Osteoblast (primary cell): ENCODE measurements at regions not wholly inside any gene's neighbourhood (a gene's known extent, or its start where the extent isn't known, plus 50 kb on each side); places are given as distances from the start of the nearest gene placed in this dataset.

Experiments used
- DNase-seq: peaks from one replicate; pipeline ENCODE4 v3.0.0; 2011; ENCODE audit warnings: low spot score, mixed read lengths; ENCODE audit not compliant: insufficient read length; ENCODE audit errors: missing footprints
- H2AFZ ChIP-seq: 2 replicates; pipeline ENCODE4 v1.6.0; 2011; ENCODE audit warnings: mild to moderate bottlenecking, low read length
- H3K27ac ChIP-seq: 2 replicates; pipeline ENCODE4 v1.5.1; 2011; ENCODE audit warnings: mild to moderate bottlenecking, low read depth, low read length, moderate library complexity
- H3K27me3 ChIP-seq: 2 replicates; pipeline ENCODE4 v1.6.0; 2012; ENCODE audit warnings: mild to moderate bottlenecking, control low read depth, inconsistent platforms, low read length, moderate library complexity; ENCODE audit not compliant: insufficient read depth
- H3K36me3 ChIP-seq: 2 replicates; pipeline ENCODE4 v1.5.1; 2011; ENCODE audit warnings: mild to moderate bottlenecking, low read length, control low read depth, moderate library complexity; ENCODE audit not compliant: insufficient read depth
- H3K4me1 ChIP-seq: 2 replicates; pipeline ENCODE4 v1.5.1; 2011; ENCODE audit warnings: mild to moderate bottlenecking, low read length, control low read depth, moderate library complexity; ENCODE audit not compliant: insufficient read depth
- H3K4me2 ChIP-seq: 2 replicates; pipeline ENCODE4 v1.6.0; 2011; ENCODE audit warnings: mild to moderate bottlenecking, low read length; ENCODE audit not compliant: insufficient read depth
- H3K4me3 ChIP-seq: fragments of 200-600 bp; sonication (generic); 3 replicates; pipeline ENCODE4 v1.5.1; 2012; ENCODE audit warnings: mild to moderate bottlenecking, low read length, inconsistent platforms; ENCODE audit not compliant: insufficient read depth
- H3K79me2 ChIP-seq: 2 replicates; pipeline ENCODE4 v1.6.0; 2012; ENCODE audit warnings: mild to moderate bottlenecking, low read length, control low read depth, inconsistent platforms; ENCODE audit not compliant: insufficient read depth
- H3K9me3 ChIP-seq: 2 replicates; pipeline ENCODE4 v1.5.1; 2011; ENCODE audit warnings: low read depth, low read length, control low read depth
- H4K20me1 ChIP-seq: 2 replicates; pipeline ENCODE4 v1.6.0; 2012; ENCODE audit warnings: mild to moderate bottlenecking, low read length, control low read depth; ENCODE audit not compliant: insufficient read depth
- CTCF ChIP-seq: IDR thresholded peaks from 2 replicates; pipeline ENCODE4 v1.5.1; 2011; ENCODE audit warnings: mild to moderate bottlenecking, low read depth, low read length, moderate library complexity; ENCODE audit errors: extremely low read depth

- Histone ChIP-seq H3K79me2 (no peaks in the 10 kb centered on the region), H3K4me3 (no peak overlapping the region), H2AFZ (no peak overlapping the region), H3K27ac (no peak overlapping the region), H3K4me1 (peaks cover 9% of the 10 kb centered on the region), H4K20me1 (no peaks in the 10 kb centered on the region), H3K4me2 (no peak overlapping the region), H3K9me3 (no peaks in the 10 kb centered on the region), H3K27me3 (peaks cover 57% of the 10 kb centered on the region), H3K36me3 (no peaks in the 10 kb centered on the region)
- no peak for DNase-seq
- TF ChIP-seq CTCF = peak; percentile 23
These were observed 202.6 kb downstream of the UACA start for GRCh38 chr15:70560617-70561328.

- no peaks in the 10 kb centered on the region for H3K36me3 ChIP-seq
- no peak for DNase-seq
- no peaks in the 10 kb centered on the region for H4K20me1 ChIP-seq
- H3K27ac ChIP-seq = no peak overlapping the region
- H3K9me3 ChIP-seq = no peaks in the 10 kb centered on the region
- no peak overlapping the region for H3K4me3 ChIP-seq
- peak overlapping the region; percentile 29 for H3K4me2 ChIP-seq
- H3K4me1 ChIP-seq = peaks cover 9% of the 10 kb centered on the region
- no peak for TF ChIP-seq CTCF
- H2AFZ ChIP-seq = peak overlapping the region; percentile 18
- peaks cover 59% of the 10 kb centered on the region for H3K27me3 ChIP-seq
- H3K79me2 ChIP-seq = no peaks in the 10 kb centered on the region
These were observed 203.8 kb downstream of the UACA start for GRCh38 chr15:70559265-70560239.

- no peak overlapping the region for H3K4me3 ChIP-seq
These were observed 204.7 kb downstream of the UACA start for GRCh38 chr15:70558406-70559264.

More at GRCh38 chr15:70558406-70559264, 204.7 kb downstream of the UACA start:
- peaks cover 9% of the 10 kb centered on the region for H3K4me1 ChIP-seq
- peaks cover 59% of the 10 kb centered on the region for H3K27me3 ChIP-seq
- H4K20me1 ChIP-seq = no peaks in the 10 kb centered on the region
- DNase-seq = no peak
- H3K36me3 ChIP-seq = no peaks in the 10 kb centered on the region
- no peaks in the 10 kb centered on the region for H3K9me3 ChIP-seq
- H3K4me2 ChIP-seq = peak overlapping the region; percentile 29
- H3K79me2 ChIP-seq = no peaks in the 10 kb centered on the region
- H3K27ac ChIP-seq = no peak overlapping the region
- no peak for TF ChIP-seq CTCF
- H2AFZ ChIP-seq = peak overlapping the region; percentile 18
